Uterus (tissue), 2 donors: ENCODE measurements at regions not wholly inside any gene's neighbourhood (a gene's known extent, or its start where the extent isn't known, plus 50 kb on each side); places are given as distances from the start of the nearest gene placed in this dataset.

Source experiments
- POLR2A ChIP-seq, 2 donors: fragments of 450-650 bp; IDR thresholded peaks; one replicate each; pipeline ENCODE4 v1.6.1; 2016; ENCODE audit warnings: antibody characterized with exemption in 2 of 2, mild to moderate bottlenecking in 1 of 2, moderate library complexity in 1 of 2
- TF ChIP-seq, protein P1 (sequence below), 4 experiments: fragments of 200-600 bp in 2 of 4; fragments of 450-650 bp in 2 of 4; sonication (generic) in 2 of 4; IDR thresholded peaks; one replicate each; pipeline ENCODE4 v1.5.1; 2016 to 2019; ENCODE audit warnings: antibody characterized with exemption in 4 of 4, mild to moderate bottlenecking in 2 of 4, moderate library complexity in 1 of 4

DNA sequence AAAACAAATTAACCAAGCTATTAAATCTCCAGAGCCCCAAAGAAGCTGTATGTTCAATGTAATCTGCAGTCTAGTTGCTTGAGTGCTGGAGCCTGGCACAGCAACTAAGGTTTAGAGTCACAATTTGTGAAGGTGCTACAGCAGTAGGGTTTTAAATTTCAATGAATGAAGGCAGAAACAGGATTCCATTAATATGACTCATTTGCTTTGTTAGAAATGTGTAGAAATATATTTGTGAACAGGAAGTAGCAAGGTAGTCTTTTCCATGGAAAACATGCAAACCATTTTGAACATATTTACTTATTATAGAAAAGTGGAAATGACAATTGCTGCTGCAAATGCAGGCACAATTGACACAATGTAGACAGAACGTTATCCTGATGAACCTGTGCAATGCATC lies 149.0 kb upstream of the STEAP4 start:
- no peak for TF ChIP-seq POLR2A (IDR thresholded peaks at IDR 0.05)
- TF ChIP-seq, protein P1, sequence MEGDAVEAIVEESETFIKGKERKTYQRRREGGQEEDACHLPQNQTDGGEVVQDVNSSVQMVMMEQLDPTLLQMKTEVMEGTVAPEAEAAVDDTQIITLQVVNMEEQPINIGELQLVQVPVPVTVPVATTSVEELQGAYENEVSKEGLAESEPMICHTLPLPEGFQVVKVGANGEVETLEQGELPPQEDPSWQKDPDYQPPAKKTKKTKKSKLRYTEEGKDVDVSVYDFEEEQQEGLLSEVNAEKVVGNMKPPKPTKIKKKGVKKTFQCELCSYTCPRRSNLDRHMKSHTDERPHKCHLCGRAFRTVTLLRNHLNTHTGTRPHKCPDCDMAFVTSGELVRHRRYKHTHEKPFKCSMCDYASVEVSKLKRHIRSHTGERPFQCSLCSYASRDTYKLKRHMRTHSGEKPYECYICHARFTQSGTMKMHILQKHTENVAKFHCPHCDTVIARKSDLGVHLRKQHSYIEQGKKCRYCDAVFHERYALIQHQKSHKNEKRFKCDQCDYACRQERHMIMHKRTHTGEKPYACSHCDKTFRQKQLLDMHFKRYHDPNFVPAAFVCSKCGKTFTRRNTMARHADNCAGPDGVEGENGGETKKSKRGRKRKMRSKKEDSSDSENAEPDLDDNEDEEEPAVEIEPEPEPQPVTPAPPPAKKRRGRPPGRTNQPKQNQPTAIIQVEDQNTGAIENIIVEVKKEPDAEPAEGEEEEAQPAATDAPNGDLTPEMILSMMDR (IDR thresholded peaks at IDR 0.05), result no peak
